ENCODE measurements at regions not wholly inside any gene's neighbourhood (a gene's known extent, or its start where the extent isn't known, plus 50 kb on each side); places are given as distances from the start of the nearest gene placed in this dataset.

DNA sequence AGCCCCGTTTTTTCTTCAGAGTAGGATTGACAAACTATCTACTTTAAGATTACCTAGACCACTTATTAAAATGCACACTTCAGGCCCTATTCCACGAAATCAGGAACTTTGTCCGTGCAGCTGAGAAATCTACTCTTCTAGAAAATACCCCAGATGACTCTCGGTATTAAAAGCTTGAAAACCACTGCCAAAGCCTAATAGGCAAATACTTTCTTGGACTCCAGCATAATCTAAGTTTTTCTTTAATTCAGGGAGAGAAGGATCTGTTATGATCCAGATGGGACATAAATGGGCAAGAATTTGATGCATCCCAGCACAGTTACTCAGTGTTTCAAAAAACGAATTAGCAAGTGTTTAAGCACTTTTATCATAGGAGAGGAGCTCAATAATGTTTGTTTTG is 94.5 kb downstream of the TMX1 start:
- TF ChIP-seq, protein P1, sequence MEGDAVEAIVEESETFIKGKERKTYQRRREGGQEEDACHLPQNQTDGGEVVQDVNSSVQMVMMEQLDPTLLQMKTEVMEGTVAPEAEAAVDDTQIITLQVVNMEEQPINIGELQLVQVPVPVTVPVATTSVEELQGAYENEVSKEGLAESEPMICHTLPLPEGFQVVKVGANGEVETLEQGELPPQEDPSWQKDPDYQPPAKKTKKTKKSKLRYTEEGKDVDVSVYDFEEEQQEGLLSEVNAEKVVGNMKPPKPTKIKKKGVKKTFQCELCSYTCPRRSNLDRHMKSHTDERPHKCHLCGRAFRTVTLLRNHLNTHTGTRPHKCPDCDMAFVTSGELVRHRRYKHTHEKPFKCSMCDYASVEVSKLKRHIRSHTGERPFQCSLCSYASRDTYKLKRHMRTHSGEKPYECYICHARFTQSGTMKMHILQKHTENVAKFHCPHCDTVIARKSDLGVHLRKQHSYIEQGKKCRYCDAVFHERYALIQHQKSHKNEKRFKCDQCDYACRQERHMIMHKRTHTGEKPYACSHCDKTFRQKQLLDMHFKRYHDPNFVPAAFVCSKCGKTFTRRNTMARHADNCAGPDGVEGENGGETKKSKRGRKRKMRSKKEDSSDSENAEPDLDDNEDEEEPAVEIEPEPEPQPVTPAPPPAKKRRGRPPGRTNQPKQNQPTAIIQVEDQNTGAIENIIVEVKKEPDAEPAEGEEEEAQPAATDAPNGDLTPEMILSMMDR (IDR thresholded peaks at IDR 0.05; ENCODE audit: poor library complexity, severe bottlenecking) = no peak
- TF ChIP-seq POLR2AphosphoS5 (IDR thresholded peaks at IDR 0.05) = no peak
